D341Med (cell line): ENCODE measurements at regions not wholly inside any gene's neighbourhood (a gene's known extent, or its start where the extent isn't known, plus 50 kb on each side); places are given as distances from the start of the nearest gene placed in this dataset.
A peak's percentile ranks its signal among the peaks of the same experiment; 100 is the strongest.
"Not testable (repeated sequence)": the region's sequence is repeated elsewhere in the genome, so short reads cannot be mapped to it uniquely, and the experiment has no call there.

Experiments used
- DNase-seq: peaks from one replicate; pipeline ENCODE4 v3.0.0; 2012; ENCODE audit warnings: low spot score

DNA sequence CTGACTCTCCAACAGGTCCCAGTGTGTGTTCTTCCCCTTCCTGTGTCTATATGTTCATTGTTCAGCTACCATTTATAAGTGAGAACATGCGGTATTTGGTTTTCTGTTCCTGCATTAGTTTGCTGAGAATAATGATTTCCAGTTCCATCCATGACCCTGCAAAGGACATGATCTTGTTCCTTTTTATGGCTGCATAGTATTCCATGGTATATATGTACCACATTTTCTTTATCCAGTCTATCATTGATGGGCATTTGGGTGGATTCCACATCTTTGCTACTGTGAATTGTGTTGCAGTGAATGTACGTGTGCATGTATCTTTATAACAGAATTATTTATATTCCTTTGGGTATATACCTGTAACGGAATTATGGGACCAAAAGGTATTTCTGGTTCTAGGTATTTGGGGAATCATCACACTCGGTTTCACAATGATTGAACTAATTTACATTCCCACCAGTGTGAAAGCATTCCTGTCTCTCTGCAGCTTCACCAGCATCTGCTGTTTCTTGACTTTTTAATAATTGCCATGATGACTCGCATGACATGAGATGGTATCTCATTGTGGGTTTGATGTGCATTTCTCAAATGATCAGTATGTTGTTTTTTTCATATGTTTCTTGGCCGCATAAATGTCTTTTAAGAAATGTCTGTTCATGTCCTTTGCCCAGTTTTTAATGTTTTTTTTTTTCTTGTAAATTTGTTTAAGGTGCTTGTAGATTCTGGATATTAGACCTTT, 60.2 kb downstream of the LSMEM1 start:
- DNase-seq: no peak

DNA sequence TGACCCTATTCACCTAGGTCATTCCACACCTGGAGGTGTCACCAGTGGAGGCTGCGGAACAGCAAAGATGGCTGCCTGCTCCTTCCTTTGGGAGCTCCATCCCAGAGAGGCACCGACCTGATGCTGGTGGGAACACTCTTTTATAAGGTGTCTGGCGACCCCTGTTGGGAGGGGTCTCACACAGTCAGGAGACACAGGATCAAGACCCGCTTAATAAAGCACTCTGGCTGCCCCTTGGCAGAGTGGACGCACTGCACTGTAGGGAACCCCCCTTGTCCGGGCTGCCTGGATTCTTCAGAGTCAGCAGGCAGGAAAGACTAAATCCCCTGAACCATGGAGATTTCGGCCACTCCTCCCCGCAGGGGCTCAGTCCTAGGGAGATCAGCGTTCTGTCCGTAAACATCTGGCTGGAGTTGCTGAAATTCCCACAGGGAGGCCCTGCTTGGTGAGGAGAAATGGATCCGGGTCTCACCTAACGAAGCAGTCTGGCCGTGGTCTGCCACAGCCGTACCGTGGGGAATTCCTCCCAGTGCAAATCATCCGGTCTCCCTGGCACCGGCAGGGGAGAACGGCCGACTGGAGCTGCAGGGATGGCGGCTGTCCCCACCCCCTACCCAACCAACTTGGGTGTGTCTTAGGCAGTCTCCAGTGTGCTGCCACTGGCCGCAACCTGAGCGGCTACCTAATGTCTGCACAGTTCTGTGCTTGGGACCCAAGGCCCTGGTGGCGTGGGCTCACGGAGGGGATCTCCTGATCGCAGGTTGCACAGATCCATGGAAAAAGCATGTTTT, 66.1 kb downstream of the LSMEM1 start:
- DNase-seq: no peak

DNA sequence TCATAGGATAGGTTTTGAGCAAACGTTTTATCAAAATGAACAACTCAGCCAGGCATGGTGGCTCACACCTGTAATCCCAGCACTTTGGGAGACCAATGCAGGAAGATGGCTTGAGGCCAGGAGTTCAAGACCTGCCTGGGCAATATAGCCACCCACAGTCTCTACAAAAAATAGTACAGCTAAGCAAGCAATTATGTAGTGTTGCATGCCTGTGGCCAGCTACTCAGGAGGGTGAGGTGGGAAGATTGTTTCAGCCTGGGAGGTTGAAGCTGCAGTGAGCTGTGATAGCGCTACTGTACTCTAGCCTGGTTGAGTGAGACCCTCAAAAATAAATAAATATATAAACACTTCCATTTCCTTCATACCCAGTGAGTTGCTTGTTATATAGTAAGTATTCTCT, 67.1 kb downstream of the LSMEM1 start:
- DNase-seq: no peak

DNA sequence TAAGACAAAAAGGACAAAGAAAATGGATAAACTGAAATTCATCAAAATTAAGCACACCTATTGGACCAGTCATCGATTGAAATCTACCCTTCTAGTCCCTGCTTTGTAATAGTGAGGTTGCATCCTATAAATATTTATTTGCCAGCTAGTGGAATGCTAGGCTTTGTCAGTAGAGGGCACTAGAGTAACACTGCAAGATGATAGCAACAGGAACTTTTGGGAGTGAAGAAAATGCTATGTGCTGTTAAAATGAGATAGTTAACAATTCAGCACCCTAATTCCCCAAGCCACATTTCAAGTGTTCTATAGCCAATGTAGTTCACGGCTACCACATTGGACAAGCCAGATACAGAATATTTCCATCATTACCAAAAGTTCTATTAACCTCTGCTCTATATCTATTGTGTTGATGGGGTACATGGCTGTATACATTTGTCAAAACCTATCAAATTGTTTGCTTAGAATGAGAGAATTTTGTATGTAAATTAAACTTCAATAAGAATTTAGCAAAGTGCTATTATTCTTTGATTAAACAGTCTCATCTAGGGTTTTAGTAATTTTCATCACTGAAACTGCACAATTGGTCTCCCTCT, 69.8 kb downstream of the LSMEM1 start:
- peak; percentile 48 for DNase-seq

GRCh38 chr7:112551521-112551920, 70.7 kb downstream of the LSMEM1 start:
- not testable (repeated sequence) for DNase-seq

- DNase-seq: no peak
These were observed 73.8 kb downstream of the LSMEM1 start for GRCh38 chr7:112554591-112554990.

- DNase-seq: no peak
These were observed 75.8 kb downstream of the LSMEM1 start for GRCh38 chr7:112556633-112557032.

- no peak for DNase-seq
These were observed 85.9 kb downstream of the LSMEM1 start for GRCh38 chr7:112566442-112567324.

DNA sequence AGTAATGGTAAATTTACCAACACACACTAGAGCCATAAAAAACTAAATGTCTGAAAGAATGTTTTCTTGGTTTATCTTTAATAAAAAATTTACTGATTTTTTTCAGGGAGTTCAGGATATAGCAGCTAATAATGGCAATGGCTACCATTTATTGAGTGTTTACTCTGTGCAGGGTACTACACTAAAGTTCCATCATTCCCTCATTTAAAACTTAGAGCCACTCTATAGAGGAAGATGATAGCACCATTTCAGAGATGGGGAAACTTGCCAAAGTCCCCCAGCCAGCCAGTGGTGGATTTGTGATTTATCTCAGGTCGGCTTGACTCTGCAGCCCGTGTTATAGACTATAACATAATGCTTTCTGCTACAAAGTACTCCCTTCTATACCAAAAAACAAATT, 86.6 kb downstream of the LSMEM1 start:
- DNase-seq: no peak

DNA sequence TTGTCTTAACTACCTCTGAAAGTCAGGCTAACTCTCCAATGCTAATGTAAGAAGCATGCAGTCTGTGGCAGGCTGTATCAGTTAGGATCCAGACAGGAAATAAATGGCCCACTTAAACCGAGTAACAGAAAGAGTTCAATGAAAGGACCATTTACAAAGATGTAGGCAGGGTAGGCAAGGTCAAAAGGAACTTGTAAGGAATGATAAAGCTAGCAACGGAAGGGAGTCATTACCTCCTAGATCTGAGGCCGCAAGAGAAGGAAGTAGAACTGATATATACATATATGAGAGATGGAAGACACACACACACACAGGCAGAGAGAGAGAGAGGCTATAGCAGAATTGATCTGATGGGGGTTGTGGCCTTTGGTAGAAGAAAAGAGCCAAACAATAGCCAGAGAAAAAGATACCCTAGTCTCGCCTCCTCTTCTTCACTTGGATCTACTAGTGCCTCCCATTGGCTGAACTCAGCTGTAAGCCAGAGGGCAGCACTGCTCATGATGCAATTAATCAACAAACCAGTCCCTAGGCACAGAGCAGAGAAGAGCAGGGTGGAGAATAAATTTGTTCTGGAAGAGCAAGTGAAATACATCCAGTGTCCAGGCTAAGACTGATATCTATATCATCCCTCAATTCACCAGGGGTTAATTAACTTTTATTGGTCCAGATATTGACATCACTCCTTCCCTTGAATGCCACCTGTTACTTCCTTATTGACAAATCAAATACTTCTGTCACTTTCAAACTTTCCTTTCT, 91.2 kb downstream of the LSMEM1 start:
- no peak for DNase-seq

GRCh38 chr7:112572669-112573301, 92.0 kb downstream of the LSMEM1 start:
- DNase-seq: no peak

GRCh38 chr7:112573302-112574039, 92.7 kb downstream of the LSMEM1 start:
- DNase-seq: no peak

DNA sequence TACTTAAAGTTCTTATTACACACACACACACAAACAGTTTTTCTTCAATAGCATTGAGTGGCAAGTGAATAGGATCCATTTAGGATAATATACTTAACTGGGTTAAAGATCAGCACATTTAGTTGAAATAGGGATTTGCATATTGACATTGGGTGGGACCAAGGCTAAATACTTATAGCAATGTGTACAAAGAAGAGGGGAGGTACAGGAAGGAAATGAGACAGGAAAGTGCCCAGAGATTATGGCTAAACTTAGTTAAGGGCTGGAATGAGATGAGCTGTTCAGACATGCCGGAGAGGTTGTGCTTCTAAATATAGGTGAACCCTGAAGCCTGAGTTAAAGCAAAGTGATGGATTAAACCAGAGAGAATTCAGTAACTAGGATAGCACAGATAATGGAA, 95.1 kb downstream of the LSMEM1 start:
- no peak for DNase-seq

DNA sequence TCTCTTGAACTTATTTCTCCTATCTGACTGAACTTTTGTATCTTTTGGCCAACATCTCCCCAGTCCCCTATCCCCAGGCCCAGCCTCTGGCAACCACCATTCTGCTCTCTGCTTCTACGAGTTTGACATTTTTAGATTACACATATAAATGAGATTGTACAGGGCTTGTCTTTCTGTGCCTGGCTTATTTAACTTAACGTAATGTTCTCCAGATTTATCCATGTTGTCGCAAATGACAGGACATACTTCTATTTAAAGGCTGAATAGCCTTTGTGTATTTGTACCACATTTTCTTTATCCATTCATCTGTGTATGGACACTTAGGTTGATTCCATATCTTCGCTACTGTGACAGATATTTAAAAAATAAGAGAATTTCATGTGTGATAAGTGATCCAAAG, 98.6 kb downstream of the LSMEM1 start:
- no peak for DNase-seq

DNA sequence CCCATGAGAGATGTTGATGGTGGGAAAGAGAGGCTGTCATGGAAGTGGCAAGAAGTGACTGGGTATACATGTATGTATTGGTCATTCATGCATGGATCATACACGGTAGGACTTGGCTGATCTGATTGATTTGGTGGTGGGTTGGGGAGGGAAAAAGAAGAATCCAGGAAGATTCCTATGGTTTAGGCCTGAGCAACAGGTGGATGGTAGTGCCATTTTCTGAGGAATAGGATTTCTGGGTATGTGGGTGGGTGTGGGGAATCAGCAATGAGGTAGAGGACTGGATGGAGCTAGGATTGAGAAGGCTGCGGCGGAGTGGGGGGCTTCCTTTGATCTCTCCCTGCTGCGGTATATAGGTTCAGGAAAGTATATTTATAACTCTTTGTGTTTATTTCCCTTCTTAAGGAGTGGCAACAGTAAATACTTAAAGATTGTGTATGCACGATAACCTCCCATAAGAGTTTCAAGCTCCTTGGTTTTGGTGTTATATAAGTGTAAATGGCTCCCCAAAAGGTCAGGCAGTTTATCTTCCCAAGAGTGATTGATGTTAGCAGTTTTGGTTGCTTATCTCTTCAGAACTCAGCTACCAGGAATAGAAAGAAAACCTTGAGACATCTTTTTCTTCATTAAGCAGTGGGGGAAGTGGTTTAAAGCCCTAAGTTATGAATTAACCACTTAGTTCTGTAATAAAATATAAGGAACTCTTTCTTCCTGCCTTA, 100.1 kb downstream of the LSMEM1 start:
- DNase-seq: no peak

GRCh38 chr7:112581529-112581928, 100.7 kb downstream of the LSMEM1 start:
- DNase-seq: no peak

DNA sequence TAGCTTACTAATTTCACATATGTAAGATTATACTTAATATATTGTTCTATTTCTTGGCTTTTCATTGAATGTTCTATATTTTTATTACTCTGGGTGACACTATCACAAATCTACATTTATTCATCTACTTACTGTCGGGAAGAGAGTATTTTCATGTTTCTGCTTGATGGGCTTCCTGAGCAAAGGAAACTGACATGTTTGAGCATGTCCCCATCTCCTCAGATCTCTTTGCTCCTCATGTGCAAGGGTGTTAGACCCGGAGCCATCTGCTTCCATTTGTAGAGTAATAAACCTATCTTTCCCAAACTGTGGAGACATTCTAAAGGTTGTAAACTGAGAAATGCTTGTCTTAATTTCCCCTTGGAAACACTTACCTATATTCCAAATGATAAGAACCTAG, 103.5 kb downstream of the LSMEM1 start:
- no peak for DNase-seq

- no peak for DNase-seq
These were observed 106.7 kb downstream of the LSMEM1 start for GRCh38 chr7:112587504-112587903.

- DNase-seq: not testable (repeated sequence)
These were observed 111.9 kb downstream of the LSMEM1 start for GRCh38 chr7:112592565-112593263.
